Umbilical cord (tissue), 1 donor: ENCODE measurements at regions not wholly inside any gene's neighbourhood (a gene's known extent, or its start where the extent isn't known, plus 50 kb on each side); places are given as distances from the start of the nearest gene placed in this dataset.

ENCODE experiments used
- DNase-seq: peaks from one replicate; pipeline ENCODE4 v3.0.0-alpha.2; 2015; ENCODE audit warnings: low spot score

- no peak for DNase-seq
Observed at GRCh38 chr9:13411791-13412190, 132.3 kb upstream of the MPDZ start.

GRCh38 chr9:13410566-13411031, 131.1 kb upstream of the MPDZ start:
- peak; percentile 36 for DNase-seq

GRCh38 chr9:13397661-13398060, 118.2 kb upstream of the MPDZ start:
- DNase-seq = no peak

- no peak for DNase-seq
Observed at GRCh38 chr9:13397220-13397619, 117.7 kb upstream of the MPDZ start.

- no peak for DNase-seq
Observed at GRCh38 chr9:13396418-13396817, 116.9 kb upstream of the MPDZ start.

GRCh38 chr9:13395156-13395555, 115.7 kb upstream of the MPDZ start:
- peak; percentile 28 for DNase-seq

- DNase-seq = no peak
Observed at GRCh38 chr9:13388157-13388556, 108.7 kb upstream of the MPDZ start.

GRCh38 chr9:13387734-13388067, 108.2 kb upstream of the MPDZ start:
- DNase-seq = peak; percentile 24

- DNase-seq = peak; percentile 18
Observed at GRCh38 chr9:13386935-13387733, 107.6 kb upstream of the MPDZ start.

- DNase-seq = no peak
Observed at GRCh38 chr9:13386316-13386715, 106.8 kb upstream of the MPDZ start.

- DNase-seq = no peak
Observed at GRCh38 chr9:13383855-13384254, 104.4 kb upstream of the MPDZ start.

- DNase-seq = no peak
Observed at GRCh38 chr9:13383216-13383615, 103.7 kb upstream of the MPDZ start.

GRCh38 chr9:13382595-13382994, 103.1 kb upstream of the MPDZ start:
- DNase-seq = no peak

GRCh38 chr9:13380903-13381302, 101.4 kb upstream of the MPDZ start:
- DNase-seq = no peak

GRCh38 chr9:13378154-13378553, 98.7 kb upstream of the MPDZ start:
- no peak for DNase-seq

GRCh38 chr9:13377171-13377925, 97.9 kb upstream of the MPDZ start:
- no peak for DNase-seq

- DNase-seq = no peak
Observed at GRCh38 chr9:13372510-13372909, 93.0 kb upstream of the MPDZ start.

GRCh38 chr9:13369431-13369830, 89.9 kb upstream of the MPDZ start:
- DNase-seq = no peak

- DNase-seq = no peak
Observed at GRCh38 chr9:13367784-13368183, 88.3 kb upstream of the MPDZ start.

- no peak for DNase-seq
Observed at GRCh38 chr9:13364271-13365000, 84.9 kb upstream of the MPDZ start.

GRCh38 chr9:13361076-13361475, 81.6 kb upstream of the MPDZ start:
- no peak for DNase-seq

- DNase-seq = peak; percentile 15
Observed at GRCh38 chr9:13360188-13360587, 80.7 kb upstream of the MPDZ start.
